HepG2 (cell line): ENCODE measurements at regions not wholly inside any gene's neighbourhood (a gene's known extent, or its start where the extent isn't known, plus 50 kb on each side); places are given as distances from the start of the nearest gene placed in this dataset.

Experiments used
- ATAC-seq: fragments of 200-7000 bp; cut with Tn5 transposase; 3 replicates; pipeline ENCODE4 v1.9.1; 2020; ENCODE audit warnings: mild to moderate bottlenecking, moderate library complexity
- BruUV-seq: library from RNA; stranded (reverse); fragments of 400-500 nt; replicated peaks from 2 replicates; lab custom pipeline; 2021; lab: Mats Ljungman, UMichigan
- CTCF ChIA-PET: fragments of 300-600 bp; formaldehyde crosslinking; extraction: SDS; loops from one replicate; lab custom pipeline; 2021; ENCODE audit warnings: low total read pairs, inconsistent platforms, low intra/inter-chr PET ratio; lab: Yijun Ruan, JAX
- POLR2A ChIA-PET: fragments of 350-600 bp; sonication (Branson Sonifier 250); formaldehyde crosslinking; loops from one replicate; lab custom pipeline; 2020; ENCODE audit warnings: antibody characterized with exemption, inconsistent platforms; lab: Yijun Ruan, JAX
- DNase-seq: peaks from one replicate; pipeline ENCODE4 v3.0.0-alpha.2; 2015; ENCODE audit warnings: low spot score
- FAIRE-seq: peaks from 3 replicates; lab custom pipeline; 2011; peaks lifted over from hg19 to GRCh38; lab: Jason Lieb, UNC
- H2AFZ ChIP-seq: one replicate; pipeline ENCODE4 v1.6.1; 2011; ENCODE audit warnings: low read length, inconsistent platforms
- H3K27ac ChIP-seq: fragments of 300-600 bp; 3 replicates; pipeline ENCODE4 v1.8.0; 2011; ENCODE audit warnings: mixed run types, mild to moderate bottlenecking, mixed read lengths, low read length, inconsistent platforms; ENCODE audit not compliant: insufficient read depth; ENCODE audit errors: extremely low read length
- H3K27me3 ChIP-seq, 2 experiments: fragments of 200-600 bp in 1 of 2; 2 replicates in 1 of 2; 3 replicates in 1 of 2; pipeline versions ENCODE4 v1.6.0 to v1.8.0; 2011; ENCODE audit warnings: low read length in 2 of 2, mild to moderate bottlenecking in 2 of 2, moderate library complexity in 2 of 2, inconsistent platforms in 1 of 2; ENCODE audit not compliant: insufficient read depth in 2 of 2, control insufficient read depth in 1 of 2
- H3K36me3 ChIP-seq, 2 experiments: fragments of 200-600 bp in 1 of 2; replicated peaks in 1 of 2; 2 replicates in 1 of 2; 3 replicates in 1 of 2; pipeline versions ENCODE4 v1.5.1 to v1.8.0; 2011; ENCODE audit warnings: low read length in 2 of 2, inconsistent platforms in 1 of 2; ENCODE audit not compliant: insufficient read depth in 2 of 2, control insufficient read depth in 1 of 2
- H3K4me1 ChIP-seq: 2 replicates; pipeline ENCODE4 v1.5.1; 2012; ENCODE audit warnings: low read length, inconsistent platforms; ENCODE audit not compliant: insufficient read depth
- H3K4me2 ChIP-seq: 2 replicates; pipeline ENCODE4 v1.6.0; 2011; ENCODE audit warnings: low read depth, low read length, inconsistent platforms
- H3K4me3 ChIP-seq, 3 experiments: fragments of 200-600 bp in 1 of 3; sonication (generic), shearing (Covaris generic) in 1 of 3; replicated peaks in 1 of 3; 2 replicates each; pipeline ENCODE4 v1.5.1; 2011 to 2016; ENCODE audit warnings: low read length in 3 of 3, inconsistent platforms in 2 of 3, low read depth in 2 of 3, mild to moderate bottlenecking in 2 of 3, control low read depth in 1 of 3, mixed read lengths in 1 of 3; ENCODE audit not compliant: insufficient read depth in 1 of 3
- H3K79me2 ChIP-seq: one replicate; pipeline ENCODE4 v1.6.1; 2011; ENCODE audit warnings: low read length, inconsistent platforms; ENCODE audit not compliant: insufficient read depth
- H3K9ac ChIP-seq: 2 replicates; pipeline ENCODE4 v1.6.0; 2011; ENCODE audit warnings: mild to moderate bottlenecking, low read depth, low read length, inconsistent platforms; ENCODE audit not compliant: insufficient read depth
- H3K9me3 ChIP-seq: 2 replicates; pipeline ENCODE4 v1.5.1; 2012; ENCODE audit warnings: mild to moderate bottlenecking, low read length
- H4K20me1 ChIP-seq: 2 replicates; pipeline ENCODE4 v1.6.0; 2011; ENCODE audit warnings: inconsistent platforms, mild to moderate bottlenecking, low read length, moderate library complexity; ENCODE audit not compliant: insufficient read depth
- REL ChIP-seq: sonication (generic); formaldehyde crosslinking; conservative IDR thresholded peaks from 2 replicates; pipeline ENCODE4 v1.8.0; 2022; ENCODE audit warnings: mild to moderate bottlenecking, missing genetic modification reagents, moderate library complexity
- ZNF850 ChIP-seq: sonication (generic); formaldehyde crosslinking; conservative IDR thresholded peaks from 2 replicates; pipeline ENCODE4 v1.9.0; 2021; ENCODE audit warnings: mild to moderate bottlenecking, missing genetic modification reagents
- WGBS: methylation state at CpG from one replicate; pipeline ENCODE4 v1.1.6; 2017; ENCODE audit warnings: low lambda C conversion rate; 5-methylcytosine and 5-hydroxymethylcytosine counted together
- in situ Hi-C: cut with HindIII; loops from 2 replicates; pipeline ENCODE4 v1.10.0; 2017; ENCODE audit warnings: low pct_unique_long_range_greater_than_20kb; ENCODE audit not compliant: extremely low pct_ligation_motif_present
- intact Hi-C: fragments of 100-400 bp; cut with micrococcal nuclease; formaldehyde crosslinking; loops from one replicate; pipeline ENCODE4 v1.10.0; 2022; ENCODE audit not compliant: unreplicated experiment
- TF ChIP-seq, protein P1 (sequence below): sonication (generic); formaldehyde crosslinking; IDR thresholded peaks from 2 replicates; pipeline ENCODE4 v1.4.0; 2020; ENCODE audit warnings: mild to moderate bottlenecking, missing genetic modification reagents
- TF ChIP-seq, protein P2 (sequence below): IDR thresholded peaks from 2 replicates; pipeline ENCODE4 v1.6.1; 2016; ENCODE audit warnings: mild to moderate bottlenecking
- TF ChIP-seq, protein P3 (sequence below): sonication (generic); formaldehyde crosslinking; IDR thresholded peaks from 2 replicates; pipeline ENCODE4 v1.4.0; 2020; ENCODE audit warnings: missing genetic modification reagents
- TF ChIP-seq, protein P4 (sequence below): sonication (generic); formaldehyde crosslinking; IDR thresholded peaks from 2 replicates; pipeline ENCODE4 v1.4.0; 2020; ENCODE audit warnings: low read depth, mild to moderate bottlenecking, missing genetic modification reagents

DNA sequence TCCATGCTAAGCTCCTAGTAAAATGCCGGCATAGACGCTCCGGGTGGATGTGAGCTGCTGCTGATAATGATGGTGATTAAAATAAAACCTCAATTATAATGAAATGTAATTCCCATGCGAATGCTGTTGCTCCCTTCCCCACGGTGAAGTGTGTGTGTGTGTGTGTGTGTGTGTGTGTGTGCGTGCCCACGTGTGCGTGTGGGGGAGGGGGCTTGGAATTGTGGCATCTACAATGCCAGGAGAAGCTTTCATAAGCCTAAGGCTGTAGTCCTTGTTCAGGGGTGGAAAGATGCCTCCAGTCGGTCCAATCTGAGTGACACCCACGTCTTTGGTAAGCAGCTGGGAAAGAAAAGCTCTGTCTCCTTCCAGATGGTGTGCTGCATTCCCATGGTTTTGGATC is 137.9 kb downstream of the CDH26 start:
- ChIA-PET CTCF (no interaction called here), POLR2A (no interaction called here)
- WGBS, result 15% methylated on average over 10 of the region's 10 CpGs
- FAIRE-seq, result no peak
- TF ChIP-seq REL (CRISPR knock-in tag) (no peak), ZNF850 (no peak)
- TF ChIP-seq, protein P1, sequence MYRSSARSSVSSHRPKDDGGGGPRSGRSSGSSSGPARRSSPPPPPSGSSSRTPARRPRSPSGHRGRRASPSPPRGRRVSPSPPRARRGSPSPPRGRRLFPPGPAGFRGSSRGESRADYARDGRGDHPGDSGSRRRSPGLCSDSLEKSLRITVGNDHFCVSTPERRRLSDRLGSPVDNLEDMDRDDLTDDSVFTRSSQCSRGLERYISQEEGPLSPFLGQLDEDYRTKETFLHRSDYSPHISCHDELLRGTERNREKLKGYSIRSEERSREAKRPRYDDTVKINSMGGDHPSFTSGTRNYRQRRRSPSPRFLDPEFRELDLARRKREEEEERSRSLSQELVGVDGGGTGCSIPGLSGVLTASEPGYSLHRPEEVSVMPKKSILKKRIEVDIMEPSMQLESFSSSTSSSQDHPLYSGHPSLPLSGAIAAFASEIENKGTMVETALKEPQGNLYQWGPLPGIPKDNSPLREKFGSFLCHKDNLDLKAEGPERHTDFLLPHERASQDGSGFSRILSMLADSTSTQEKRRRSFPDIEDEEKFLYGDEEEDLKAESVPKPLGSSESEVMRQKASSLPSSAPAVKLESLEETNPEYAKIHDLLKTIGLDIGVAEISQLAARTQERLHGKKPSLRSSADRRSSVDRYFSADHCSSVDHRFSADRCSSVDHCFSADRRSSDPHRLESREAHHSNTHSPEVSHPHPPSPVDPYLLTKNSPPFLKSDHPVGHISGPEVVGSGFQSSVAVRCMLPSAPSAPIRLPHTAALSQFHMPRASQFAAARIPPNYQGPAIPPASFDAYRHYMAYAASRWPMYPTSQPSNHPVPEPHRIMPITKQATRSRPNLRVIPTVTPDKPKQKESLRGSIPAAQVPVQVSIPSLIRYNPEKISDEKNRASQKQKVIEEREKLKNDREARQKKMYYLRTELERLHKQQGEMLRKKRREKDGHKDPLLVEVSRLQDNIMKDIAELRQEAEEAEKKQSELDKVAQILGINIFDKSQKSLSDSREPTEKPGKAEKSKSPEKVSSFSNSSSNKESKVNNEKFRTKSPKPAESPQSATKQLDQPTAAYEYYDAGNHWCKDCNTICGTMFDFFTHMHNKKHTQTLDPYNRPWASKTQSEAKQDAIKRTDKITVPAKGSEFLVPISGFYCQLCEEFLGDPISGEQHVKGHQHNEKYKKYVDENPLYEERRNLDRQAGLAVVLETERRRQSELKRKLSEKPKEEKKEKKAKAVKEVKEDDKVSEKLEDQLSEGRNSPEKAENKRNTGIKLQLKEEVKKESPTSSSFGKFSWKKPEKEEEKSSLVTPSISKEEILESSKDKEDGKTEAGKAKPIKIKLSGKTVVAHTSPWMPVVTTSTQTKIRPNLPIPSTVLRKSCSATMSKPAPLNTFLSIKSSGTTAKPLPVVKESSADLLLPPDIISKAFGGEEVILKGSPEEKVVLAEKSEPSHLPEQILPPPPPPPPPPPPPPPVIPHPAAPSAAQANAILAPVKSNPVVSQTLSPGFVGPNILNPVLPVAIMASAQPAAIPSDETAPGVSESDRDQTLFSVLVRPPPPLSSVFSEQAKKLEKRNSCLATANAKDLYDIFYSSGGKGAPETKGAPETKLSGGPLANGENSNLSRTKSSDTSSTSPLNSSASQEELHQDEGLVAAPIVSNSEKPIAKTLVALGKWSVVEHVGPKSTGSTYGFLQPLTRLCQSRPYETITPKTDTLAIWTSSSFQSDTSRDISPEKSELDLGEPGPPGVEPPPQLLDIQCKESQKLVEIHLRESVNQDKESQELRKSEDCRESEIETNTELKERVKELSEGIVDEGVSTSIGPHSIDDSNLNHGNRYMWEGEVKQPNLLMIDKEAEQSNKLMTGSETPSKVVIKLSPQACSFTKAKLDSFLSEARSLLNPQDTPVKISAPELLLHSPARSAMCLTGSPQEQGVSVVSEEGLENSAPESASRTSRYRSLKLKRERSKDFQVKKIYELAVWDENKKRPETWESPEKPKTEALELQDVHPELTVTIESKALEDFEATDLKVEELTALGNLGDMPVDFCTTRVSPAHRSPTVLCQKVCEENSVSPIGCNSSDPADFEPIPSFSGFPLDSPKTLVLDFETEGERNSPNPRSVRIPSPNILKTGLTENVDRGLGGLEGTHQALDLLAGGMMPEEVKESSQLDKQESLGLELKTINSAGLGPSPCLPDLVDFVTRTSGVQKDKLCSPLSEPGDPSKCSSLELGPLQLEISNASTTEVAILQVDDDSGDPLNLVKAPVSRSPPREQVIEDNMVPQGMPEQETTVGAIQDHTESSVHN (CRISPR knock-in tag), result no peak
- TF ChIP-seq, protein P2, sequence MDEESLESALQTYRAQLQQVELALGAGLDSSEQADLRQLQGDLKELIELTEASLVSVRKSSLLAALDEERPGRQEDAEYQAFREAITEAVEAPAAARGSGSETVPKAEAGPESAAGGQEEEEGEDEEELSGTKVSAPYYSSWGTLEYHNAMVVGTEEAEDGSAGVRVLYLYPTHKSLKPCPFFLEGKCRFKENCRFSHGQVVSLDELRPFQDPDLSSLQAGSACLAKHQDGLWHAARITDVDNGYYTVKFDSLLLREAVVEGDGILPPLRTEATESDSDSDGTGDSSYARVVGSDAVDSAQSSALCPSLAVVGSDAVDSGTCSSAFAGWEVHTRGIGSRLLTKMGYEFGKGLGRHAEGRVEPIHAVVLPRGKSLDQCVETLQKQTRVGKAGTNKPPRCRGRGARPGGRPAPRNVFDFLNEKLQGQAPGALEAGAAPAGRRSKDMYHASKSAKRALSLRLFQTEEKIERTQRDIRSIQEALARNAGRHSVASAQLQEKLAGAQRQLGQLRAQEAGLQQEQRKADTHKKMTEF (CRISPR knock-in tag), result no peak
- TF ChIP-seq, protein P3, sequence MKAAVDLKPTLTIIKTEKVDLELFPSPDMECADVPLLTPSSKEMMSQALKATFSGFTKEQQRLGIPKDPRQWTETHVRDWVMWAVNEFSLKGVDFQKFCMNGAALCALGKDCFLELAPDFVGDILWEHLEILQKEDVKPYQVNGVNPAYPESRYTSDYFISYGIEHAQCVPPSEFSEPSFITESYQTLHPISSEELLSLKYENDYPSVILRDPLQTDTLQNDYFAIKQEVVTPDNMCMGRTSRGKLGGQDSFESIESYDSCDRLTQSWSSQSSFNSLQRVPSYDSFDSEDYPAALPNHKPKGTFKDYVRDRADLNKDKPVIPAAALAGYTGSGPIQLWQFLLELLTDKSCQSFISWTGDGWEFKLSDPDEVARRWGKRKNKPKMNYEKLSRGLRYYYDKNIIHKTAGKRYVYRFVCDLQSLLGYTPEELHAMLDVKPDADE (CRISPR knock-in tag), result no peak
- TF ChIP-seq, protein P4, sequence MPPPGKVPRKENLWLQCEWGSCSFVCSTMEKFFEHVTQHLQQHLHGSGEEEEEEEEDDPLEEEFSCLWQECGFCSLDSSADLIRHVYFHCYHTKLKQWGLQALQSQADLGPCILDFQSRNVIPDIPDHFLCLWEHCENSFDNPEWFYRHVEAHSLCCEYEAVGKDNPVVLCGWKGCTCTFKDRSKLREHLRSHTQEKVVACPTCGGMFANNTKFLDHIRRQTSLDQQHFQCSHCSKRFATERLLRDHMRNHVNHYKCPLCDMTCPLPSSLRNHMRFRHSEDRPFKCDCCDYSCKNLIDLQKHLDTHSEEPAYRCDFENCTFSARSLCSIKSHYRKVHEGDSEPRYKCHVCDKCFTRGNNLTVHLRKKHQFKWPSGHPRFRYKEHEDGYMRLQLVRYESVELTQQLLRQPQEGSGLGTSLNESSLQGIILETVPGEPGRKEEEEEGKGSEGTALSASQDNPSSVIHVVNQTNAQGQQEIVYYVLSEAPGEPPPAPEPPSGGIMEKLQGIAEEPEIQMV (CRISPR knock-in tag), result no peak
- H3K4me3 ChIP-seq, result no peak overlapping the region
- no peaks in the 10 kb centered on the region for H3K79me2 ChIP-seq
- no peak overlapping the region for H3K9ac ChIP-seq
- intact Hi-C loops (no loop called here), in situ Hi-C loops (no loop called here)
- H3K36me3 ChIP-seq, result no peaks in the 10 kb centered on the region
- no peaks in the 10 kb centered on the region for H3K4me1 ChIP-seq
- H3K4me2 ChIP-seq, result no peak overlapping the region
- H3K9me3 ChIP-seq, result peaks cover 29% of the 10 kb centered on the region
- no peak for DNase-seq
- ATAC-seq, result no peak
- no peaks in the 10 kb centered on the region for H4K20me1 ChIP-seq
- BruUV-seq, result no TSS peak
- no peak overlapping the region for H3K27ac ChIP-seq
- no peak overlapping the region for H2AFZ ChIP-seq
- H3K27me3 ChIP-seq, result no peaks in the 10 kb centered on the region
